A673 (cell line): ENCODE measurements at regions not wholly inside any gene's neighbourhood (a gene's known extent, or its start where the extent isn't known, plus 50 kb on each side); places are given as distances from the start of the nearest gene placed in this dataset.

Experiments used
- CTCF ChIP-seq: fragments of 300-800, 200-600 bp; sonication (generic); conservative IDR thresholded peaks from 2 replicates; pipeline ENCODE4 v1.5.1; 2017; ENCODE audit warnings: low read depth, mild to moderate bottlenecking, antibody characterized with exemption, low read length, moderate library complexity, mixed read lengths
- EZH2 ChIP-seq: fragments of 200-600 bp; sonication (generic); IDR thresholded peaks from 2 replicates; pipeline ENCODE4 v1.6.1; 2017; ENCODE audit warnings: borderline replicate concordance, low read depth, mild to moderate bottlenecking, mixed read lengths, antibody characterized with exemption, low read length; ENCODE audit not compliant: poor library complexity, severe bottlenecking

GRCh38 chr6:130697995-130698535, 129.1 kb upstream of the SMLR1 start:
- TF ChIP-seq CTCF (peak; percentile 95), EZH2 (no peak)
